ENCODE measurements at regions not wholly inside any gene's neighbourhood (a gene's known extent, or its start where the extent isn't known, plus 50 kb on each side); places are given as distances from the start of the nearest gene placed in this dataset.

DNA sequence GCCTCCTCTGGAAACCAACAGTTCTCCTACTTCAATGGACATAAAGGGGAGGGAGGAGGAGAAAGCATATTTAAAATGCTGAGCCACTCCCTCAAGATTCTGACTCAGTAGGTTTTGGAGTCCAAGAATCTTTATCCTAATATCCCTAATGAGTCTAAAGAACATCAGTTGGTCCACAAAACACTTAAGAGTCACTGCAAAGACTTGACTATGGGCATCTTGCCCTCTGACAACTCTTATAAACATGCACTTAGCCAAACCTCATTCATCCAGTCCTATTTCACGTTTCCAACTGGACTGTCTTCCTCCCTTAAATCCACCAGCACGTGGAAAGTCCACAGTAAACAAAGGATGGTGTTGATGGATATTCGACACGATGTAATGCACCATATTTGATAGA lies 172.5 kb downstream of the FAM114A2 start:
- TF ChIP-seq, protein P1, sequence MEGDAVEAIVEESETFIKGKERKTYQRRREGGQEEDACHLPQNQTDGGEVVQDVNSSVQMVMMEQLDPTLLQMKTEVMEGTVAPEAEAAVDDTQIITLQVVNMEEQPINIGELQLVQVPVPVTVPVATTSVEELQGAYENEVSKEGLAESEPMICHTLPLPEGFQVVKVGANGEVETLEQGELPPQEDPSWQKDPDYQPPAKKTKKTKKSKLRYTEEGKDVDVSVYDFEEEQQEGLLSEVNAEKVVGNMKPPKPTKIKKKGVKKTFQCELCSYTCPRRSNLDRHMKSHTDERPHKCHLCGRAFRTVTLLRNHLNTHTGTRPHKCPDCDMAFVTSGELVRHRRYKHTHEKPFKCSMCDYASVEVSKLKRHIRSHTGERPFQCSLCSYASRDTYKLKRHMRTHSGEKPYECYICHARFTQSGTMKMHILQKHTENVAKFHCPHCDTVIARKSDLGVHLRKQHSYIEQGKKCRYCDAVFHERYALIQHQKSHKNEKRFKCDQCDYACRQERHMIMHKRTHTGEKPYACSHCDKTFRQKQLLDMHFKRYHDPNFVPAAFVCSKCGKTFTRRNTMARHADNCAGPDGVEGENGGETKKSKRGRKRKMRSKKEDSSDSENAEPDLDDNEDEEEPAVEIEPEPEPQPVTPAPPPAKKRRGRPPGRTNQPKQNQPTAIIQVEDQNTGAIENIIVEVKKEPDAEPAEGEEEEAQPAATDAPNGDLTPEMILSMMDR (IDR thresholded peaks at IDR 0.05 in 2 of 3, conservative IDR thresholded peaks at IDR 0.05 in 1 of 3; ENCODE audit: borderline replicate concordance in 1 of 3, insufficient read depth in 1 of 3, low read depth in 2 of 3, low read length in 2 of 3): no peak
- TF ChIP-seq POLR2A (IDR thresholded peaks at IDR 0.05; ENCODE audit: borderline replicate concordance, extremely low read depth, insufficient read depth, insufficient read length): no peak
- no peak for TF ChIP-seq EZH2 (IDR thresholded peaks at IDR 0.05)
- TF ChIP-seq, protein P2, sequence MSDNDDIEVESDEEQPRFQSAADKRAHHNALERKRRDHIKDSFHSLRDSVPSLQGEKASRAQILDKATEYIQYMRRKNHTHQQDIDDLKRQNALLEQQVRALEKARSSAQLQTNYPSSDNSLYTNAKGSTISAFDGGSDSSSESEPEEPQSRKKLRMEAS (IDR thresholded peaks at IDR 0.05): no peak
- no peak for TF ChIP-seq SIN3A (IDR thresholded peaks at IDR 0.05; ENCODE audit: low read depth)
- TF ChIP-seq EGR1 (IDR thresholded peaks at IDR 0.05; ENCODE audit: low read depth): no peak
- TF ChIP-seq, protein P3, sequence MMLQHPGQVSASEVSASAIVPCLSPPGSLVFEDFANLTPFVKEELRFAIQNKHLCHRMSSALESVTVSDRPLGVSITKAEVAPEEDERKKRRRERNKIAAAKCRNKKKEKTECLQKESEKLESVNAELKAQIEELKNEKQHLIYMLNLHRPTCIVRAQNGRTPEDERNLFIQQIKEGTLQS (IDR thresholded peaks at IDR 0.05): no peak
- TF ChIP-seq ZNF274 (IDR thresholded peaks at IDR 0.05; ENCODE audit: low read depth, low read length): no peak
- no peak for TF ChIP-seq RAD21 (IDR thresholded peaks at IDR 0.05; ENCODE audit: low read depth)
- TF ChIP-seq, protein P4, sequence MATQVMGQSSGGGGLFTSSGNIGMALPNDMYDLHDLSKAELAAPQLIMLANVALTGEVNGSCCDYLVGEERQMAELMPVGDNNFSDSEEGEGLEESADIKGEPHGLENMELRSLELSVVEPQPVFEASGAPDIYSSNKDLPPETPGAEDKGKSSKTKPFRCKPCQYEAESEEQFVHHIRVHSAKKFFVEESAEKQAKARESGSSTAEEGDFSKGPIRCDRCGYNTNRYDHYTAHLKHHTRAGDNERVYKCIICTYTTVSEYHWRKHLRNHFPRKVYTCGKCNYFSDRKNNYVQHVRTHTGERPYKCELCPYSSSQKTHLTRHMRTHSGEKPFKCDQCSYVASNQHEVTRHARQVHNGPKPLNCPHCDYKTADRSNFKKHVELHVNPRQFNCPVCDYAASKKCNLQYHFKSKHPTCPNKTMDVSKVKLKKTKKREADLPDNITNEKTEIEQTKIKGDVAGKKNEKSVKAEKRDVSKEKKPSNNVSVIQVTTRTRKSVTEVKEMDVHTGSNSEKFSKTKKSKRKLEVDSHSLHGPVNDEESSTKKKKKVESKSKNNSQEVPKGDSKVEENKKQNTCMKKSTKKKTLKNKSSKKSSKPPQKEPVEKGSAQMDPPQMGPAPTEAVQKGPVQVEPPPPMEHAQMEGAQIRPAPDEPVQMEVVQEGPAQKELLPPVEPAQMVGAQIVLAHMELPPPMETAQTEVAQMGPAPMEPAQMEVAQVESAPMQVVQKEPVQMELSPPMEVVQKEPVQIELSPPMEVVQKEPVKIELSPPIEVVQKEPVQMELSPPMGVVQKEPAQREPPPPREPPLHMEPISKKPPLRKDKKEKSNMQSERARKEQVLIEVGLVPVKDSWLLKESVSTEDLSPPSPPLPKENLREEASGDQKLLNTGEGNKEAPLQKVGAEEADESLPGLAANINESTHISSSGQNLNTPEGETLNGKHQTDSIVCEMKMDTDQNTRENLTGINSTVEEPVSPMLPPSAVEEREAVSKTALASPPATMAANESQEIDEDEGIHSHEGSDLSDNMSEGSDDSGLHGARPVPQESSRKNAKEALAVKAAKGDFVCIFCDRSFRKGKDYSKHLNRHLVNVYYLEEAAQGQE (IDR thresholded peaks at IDR 0.05; ENCODE audit: low read depth): no peak
- no peak for TF ChIP-seq FOSL1 (IDR thresholded peaks at IDR 0.05; ENCODE audit: low read depth)
- no peak for TF ChIP-seq SRF (IDR thresholded peaks at IDR 0.05; ENCODE audit: low read depth)
- no peak for TF ChIP-seq POLR2AphosphoS5 (IDR thresholded peaks at IDR 0.05; ENCODE audit: low read depth, low read length)
- TF ChIP-seq CEBPB (IDR thresholded peaks at IDR 0.05; ENCODE audit: low read depth): no peak

Measured in HCT116 (cell line).